A673 (cell line): ENCODE measurements at regions not wholly inside any gene's neighbourhood (a gene's known extent, or its start where the extent isn't known, plus 50 kb on each side); places are given as distances from the start of the nearest gene placed in this dataset.

Source experiments
- EZH2 ChIP-seq: fragments of 200-600 bp; sonication (generic); IDR thresholded peaks from 2 replicates; pipeline ENCODE4 v1.6.1; 2017; ENCODE audit warnings: borderline replicate concordance, low read depth, mild to moderate bottlenecking, mixed read lengths, antibody characterized with exemption, low read length; ENCODE audit not compliant: poor library complexity, severe bottlenecking
- TF ChIP-seq, protein P1 (sequence below): fragments of 300-800, 200-600 bp; sonication (generic); conservative IDR thresholded peaks from 2 replicates; pipeline ENCODE4 v1.5.1; 2017; ENCODE audit warnings: low read depth, mild to moderate bottlenecking, antibody characterized with exemption, low read length, moderate library complexity, mixed read lengths

GRCh38 chr16:48047241-48047640 is 108.6 kb downstream of the ABCC12 start:
- TF ChIP-seq, protein P1, sequence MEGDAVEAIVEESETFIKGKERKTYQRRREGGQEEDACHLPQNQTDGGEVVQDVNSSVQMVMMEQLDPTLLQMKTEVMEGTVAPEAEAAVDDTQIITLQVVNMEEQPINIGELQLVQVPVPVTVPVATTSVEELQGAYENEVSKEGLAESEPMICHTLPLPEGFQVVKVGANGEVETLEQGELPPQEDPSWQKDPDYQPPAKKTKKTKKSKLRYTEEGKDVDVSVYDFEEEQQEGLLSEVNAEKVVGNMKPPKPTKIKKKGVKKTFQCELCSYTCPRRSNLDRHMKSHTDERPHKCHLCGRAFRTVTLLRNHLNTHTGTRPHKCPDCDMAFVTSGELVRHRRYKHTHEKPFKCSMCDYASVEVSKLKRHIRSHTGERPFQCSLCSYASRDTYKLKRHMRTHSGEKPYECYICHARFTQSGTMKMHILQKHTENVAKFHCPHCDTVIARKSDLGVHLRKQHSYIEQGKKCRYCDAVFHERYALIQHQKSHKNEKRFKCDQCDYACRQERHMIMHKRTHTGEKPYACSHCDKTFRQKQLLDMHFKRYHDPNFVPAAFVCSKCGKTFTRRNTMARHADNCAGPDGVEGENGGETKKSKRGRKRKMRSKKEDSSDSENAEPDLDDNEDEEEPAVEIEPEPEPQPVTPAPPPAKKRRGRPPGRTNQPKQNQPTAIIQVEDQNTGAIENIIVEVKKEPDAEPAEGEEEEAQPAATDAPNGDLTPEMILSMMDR: no peak
- TF ChIP-seq EZH2: no peak
